ENCODE measurements at regions not wholly inside any gene's neighbourhood (a gene's known extent, or its start where the extent isn't known, plus 50 kb on each side); places are given as distances from the start of the nearest gene placed in this dataset.

GRCh38 chr13:47175172-47175866, 278.5 kb upstream of the HTR2A start:
- DNase-seq (ENCODE audit: low read depth, low spot score), result peak; percentile 64
- POLR2A ChIA-PET, result no interaction called here
- TF ChIP-seq, protein P1, sequence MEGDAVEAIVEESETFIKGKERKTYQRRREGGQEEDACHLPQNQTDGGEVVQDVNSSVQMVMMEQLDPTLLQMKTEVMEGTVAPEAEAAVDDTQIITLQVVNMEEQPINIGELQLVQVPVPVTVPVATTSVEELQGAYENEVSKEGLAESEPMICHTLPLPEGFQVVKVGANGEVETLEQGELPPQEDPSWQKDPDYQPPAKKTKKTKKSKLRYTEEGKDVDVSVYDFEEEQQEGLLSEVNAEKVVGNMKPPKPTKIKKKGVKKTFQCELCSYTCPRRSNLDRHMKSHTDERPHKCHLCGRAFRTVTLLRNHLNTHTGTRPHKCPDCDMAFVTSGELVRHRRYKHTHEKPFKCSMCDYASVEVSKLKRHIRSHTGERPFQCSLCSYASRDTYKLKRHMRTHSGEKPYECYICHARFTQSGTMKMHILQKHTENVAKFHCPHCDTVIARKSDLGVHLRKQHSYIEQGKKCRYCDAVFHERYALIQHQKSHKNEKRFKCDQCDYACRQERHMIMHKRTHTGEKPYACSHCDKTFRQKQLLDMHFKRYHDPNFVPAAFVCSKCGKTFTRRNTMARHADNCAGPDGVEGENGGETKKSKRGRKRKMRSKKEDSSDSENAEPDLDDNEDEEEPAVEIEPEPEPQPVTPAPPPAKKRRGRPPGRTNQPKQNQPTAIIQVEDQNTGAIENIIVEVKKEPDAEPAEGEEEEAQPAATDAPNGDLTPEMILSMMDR (IDR thresholded peaks at IDR 0.05; ENCODE audit: insufficient read depth, low read length, missing control alignments), result no peak
- no peak overlapping the region for H3K4me3 ChIP-seq (ENCODE audit: low read depth, low read length)
- CTCF ChIA-PET, result interaction anchor here (1.3 kb wide), 1 partner anchor 12 kb away, joined by 3 read pairs; no protein-coding TSS in a partner anchor

DNA sequence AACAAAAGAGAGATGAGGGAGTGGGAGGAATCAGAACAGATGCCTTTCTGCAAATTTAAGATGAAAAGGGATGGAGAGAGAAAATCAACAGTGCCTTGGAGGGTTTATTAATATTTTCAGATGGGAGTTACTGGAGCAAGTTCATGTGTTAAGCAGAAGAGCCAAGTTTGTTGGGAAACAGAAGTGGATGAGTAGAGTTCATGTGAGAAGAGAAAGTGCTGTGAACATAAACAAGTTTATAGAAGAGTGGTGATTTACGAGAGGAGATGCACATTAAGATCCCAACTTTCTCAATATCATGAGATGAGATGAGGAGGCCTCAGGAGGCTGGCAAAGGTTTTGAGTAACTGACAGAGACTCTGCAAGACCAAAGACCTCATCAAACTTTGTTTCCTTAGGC, 274.1 kb upstream of the HTR2A start:
- CTCF ChIA-PET, result no interaction called here
- no peak overlapping the region for H3K4me3 ChIP-seq (ENCODE audit: low read depth, low read length)
- POLR2A ChIA-PET, result no interaction called here
- no peak for DNase-seq (ENCODE audit: low read depth, low spot score)
- TF ChIP-seq, protein P1 (IDR thresholded peaks at IDR 0.05; ENCODE audit: insufficient read depth, low read length, missing control alignments), result no peak

GRCh38 chr13:47168618-47169017, 271.8 kb upstream of the HTR2A start:
- DNase-seq (ENCODE audit: low read depth, low spot score), result no peak
- ChIA-PET CTCF (no interaction called here), POLR2A (no interaction called here)
- TF ChIP-seq, protein P1 (IDR thresholded peaks at IDR 0.05; ENCODE audit: insufficient read depth, low read length, missing control alignments), result no peak
- H3K4me3 ChIP-seq (ENCODE audit: low read depth, low read length), result no peak overlapping the region

- CTCF ChIA-PET, result no interaction called here
- TF ChIP-seq, protein P1 (IDR thresholded peaks at IDR 0.05; ENCODE audit: insufficient read depth, low read length, missing control alignments), result no peak
- POLR2A ChIA-PET, result no interaction called here
- peak; percentile 21 for DNase-seq (ENCODE audit: low read depth, low spot score)
- H3K4me3 ChIP-seq (ENCODE audit: low read depth, low read length), result no peak overlapping the region
Measured at GRCh38 chr13:47168066-47168465, 271.2 kb upstream of the HTR2A start.

DNA sequence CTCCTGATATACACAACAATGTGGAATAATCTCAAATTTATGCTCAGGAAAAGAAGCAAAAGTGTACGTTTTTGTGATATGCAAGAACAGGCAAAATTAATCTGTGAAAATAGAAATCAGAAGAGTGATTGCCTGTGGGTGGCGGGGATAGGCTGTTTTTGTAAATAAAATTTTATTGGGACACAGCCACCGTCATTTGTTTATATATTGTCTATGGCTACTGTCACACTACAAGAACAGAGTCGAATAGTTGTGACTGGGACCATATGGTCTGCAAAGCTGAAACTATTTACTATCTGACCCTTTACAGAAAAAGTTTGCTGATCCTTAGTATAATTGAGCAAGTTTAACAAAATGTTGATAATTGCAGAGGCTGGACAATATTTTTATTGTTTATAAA, 269.5 kb upstream of the HTR2A start:
- ChIA-PET POLR2A (no interaction called here), CTCF (no interaction called here)
- TF ChIP-seq, protein P1 (IDR thresholded peaks at IDR 0.05; ENCODE audit: insufficient read depth, low read length, missing control alignments), result no peak
- H3K4me3 ChIP-seq (ENCODE audit: low read depth, low read length), result no peak overlapping the region
- no peak for DNase-seq (ENCODE audit: low read depth, low spot score)

GRCh38 chr13:47159853-47160550, 263.1 kb upstream of the HTR2A start:
- POLR2A ChIA-PET, result no interaction called here
- CTCF ChIA-PET, result no interaction called here
- DNase-seq (ENCODE audit: low read depth, low spot score), result no peak
- H3K4me3 ChIP-seq (ENCODE audit: low read depth, low read length), result no peak overlapping the region
- TF ChIP-seq, protein P1 (IDR thresholded peaks at IDR 0.05; ENCODE audit: insufficient read depth, low read length, missing control alignments), result no peak

All from AG04449 (cell line).